ENCODE measurements at regions not wholly inside any gene's neighbourhood (a gene's known extent, or its start where the extent isn't known, plus 50 kb on each side); places are given as distances from the start of the nearest gene placed in this dataset.

- Histone ChIP-seq H3K36me3 (ENCODE audit: insufficient read depth, low read length) (no peaks in the 10 kb centered on the region), H3K27me3 (ENCODE audit: control insufficient read depth in 1 of 2, insufficient read depth in 2 of 2, low read length in 2 of 2) (no peaks in the 10 kb centered on the region), H3K9me3 (ENCODE audit: low read length) (no peaks in the 10 kb centered on the region), H3K4me3 (ENCODE audit: low read depth in 1 of 2, low read length in 2 of 2) (no peak overlapping the region), H3K4me1 (ENCODE audit: insufficient read depth, low read length) (no peaks in the 10 kb centered on the region), H3K27ac (ENCODE audit: low read depth, low read length) (no peak overlapping the region), H3K9ac (ENCODE audit: low read length) (no peak overlapping the region)
Observed at GRCh38 chr13:87035526-87035925, 635.6 kb upstream of the SLITRK5 start.

GRCh38 chr13:87042946-87043345 is 628.2 kb upstream of the SLITRK5 start:
- H3K27ac ChIP-seq (ENCODE audit: low read depth, low read length): no peak overlapping the region
- H3K27me3 ChIP-seq (ENCODE audit: control insufficient read depth in 1 of 2, insufficient read depth in 2 of 2, low read length in 2 of 2): no peaks in the 10 kb centered on the region

GRCh38 chr13:87052731-87053130 is 618.4 kb upstream of the SLITRK5 start:
- Histone ChIP-seq H3K27me3 (ENCODE audit: control insufficient read depth in 1 of 2, insufficient read depth in 2 of 2, low read length in 2 of 2) (no peaks in the 10 kb centered on the region), H3K9me3 (ENCODE audit: low read length) (no peaks in the 10 kb centered on the region), H3K27ac (ENCODE audit: low read depth, low read length) (no peak overlapping the region), H3K4me3 (ENCODE audit: low read depth in 1 of 2, low read length in 2 of 2) (no peak overlapping the region), H3K9ac (ENCODE audit: low read length) (no peak overlapping the region), H3K36me3 (ENCODE audit: insufficient read depth, low read length) (no peaks in the 10 kb centered on the region), H3K4me1 (ENCODE audit: insufficient read depth, low read length) (no peaks in the 10 kb centered on the region)

More at GRCh38 chr13:87042946-87043345, 628.2 kb upstream of the SLITRK5 start:
- H3K4me1 ChIP-seq (ENCODE audit: insufficient read depth, low read length): no peaks in the 10 kb centered on the region
- no peak overlapping the region for H3K9ac ChIP-seq (ENCODE audit: low read length)
- H3K9me3 ChIP-seq (ENCODE audit: low read length): no peaks in the 10 kb centered on the region
- H3K36me3 ChIP-seq (ENCODE audit: insufficient read depth, low read length): no peaks in the 10 kb centered on the region
- no peak overlapping the region for H3K4me3 ChIP-seq (ENCODE audit: low read depth in 1 of 2, low read length in 2 of 2)

- H3K27ac ChIP-seq (ENCODE audit: low read depth, low read length): no peak overlapping the region
- no peaks in the 10 kb centered on the region for H3K9me3 ChIP-seq (ENCODE audit: low read length)
- H3K4me3 ChIP-seq (ENCODE audit: low read depth in 1 of 2, low read length in 2 of 2): no peak overlapping the region
- H3K36me3 ChIP-seq (ENCODE audit: insufficient read depth, low read length): no peaks in the 10 kb centered on the region
- H3K27me3 ChIP-seq (ENCODE audit: control insufficient read depth in 1 of 2, insufficient read depth in 2 of 2, low read length in 2 of 2): no peaks in the 10 kb centered on the region
- H3K9ac ChIP-seq (ENCODE audit: low read length): no peak overlapping the region
- no peaks in the 10 kb centered on the region for H3K4me1 ChIP-seq (ENCODE audit: insufficient read depth, low read length)
Observed at GRCh38 chr13:87057807-87058520, 613.2 kb upstream of the SLITRK5 start.

- H3K27me3 ChIP-seq (ENCODE audit: control insufficient read depth in 1 of 2, insufficient read depth in 2 of 2, low read length in 2 of 2): no peaks in the 10 kb centered on the region
- H3K27ac ChIP-seq (ENCODE audit: low read depth, low read length): no peak overlapping the region
- H3K9ac ChIP-seq (ENCODE audit: low read length): no peak overlapping the region
- H3K4me1 ChIP-seq (ENCODE audit: insufficient read depth, low read length): no peaks in the 10 kb centered on the region
- H3K4me3 ChIP-seq (ENCODE audit: low read depth in 1 of 2, low read length in 2 of 2): no peak overlapping the region
- no peaks in the 10 kb centered on the region for H3K9me3 ChIP-seq (ENCODE audit: low read length)
- no peaks in the 10 kb centered on the region for H3K36me3 ChIP-seq (ENCODE audit: insufficient read depth, low read length)
Observed at GRCh38 chr13:87058786-87059329, 612.3 kb upstream of the SLITRK5 start.

GRCh38 chr13:87078947-87079795 is 592.0 kb upstream of the SLITRK5 start:
- Histone ChIP-seq H3K36me3 (ENCODE audit: insufficient read depth, low read length) (no peaks in the 10 kb centered on the region), H3K27ac (ENCODE audit: low read depth, low read length) (no peak overlapping the region), H3K4me1 (ENCODE audit: insufficient read depth, low read length) (no peaks in the 10 kb centered on the region), H3K9ac (ENCODE audit: low read length) (no peak overlapping the region), H3K27me3 (ENCODE audit: control insufficient read depth in 1 of 2, insufficient read depth in 2 of 2, low read length in 2 of 2) (no peaks in the 10 kb centered on the region), H3K9me3 (ENCODE audit: low read length) (no peaks in the 10 kb centered on the region), H3K4me3 (ENCODE audit: low read depth in 1 of 2, low read length in 2 of 2) (no peak overlapping the region)

GRCh38 chr13:87080100-87080779 is 590.9 kb upstream of the SLITRK5 start:
- H3K27ac ChIP-seq (ENCODE audit: low read depth, low read length): no peak overlapping the region
- no peaks in the 10 kb centered on the region for H3K4me1 ChIP-seq (ENCODE audit: insufficient read depth, low read length)
- no peak overlapping the region for H3K4me3 ChIP-seq (ENCODE audit: low read depth in 1 of 2, low read length in 2 of 2)
- no peaks in the 10 kb centered on the region for H3K9me3 ChIP-seq (ENCODE audit: low read length)
- no peaks in the 10 kb centered on the region for H3K27me3 ChIP-seq (ENCODE audit: control insufficient read depth in 1 of 2, insufficient read depth in 2 of 2, low read length in 2 of 2)
- H3K9ac ChIP-seq (ENCODE audit: low read length): no peak overlapping the region
- H3K36me3 ChIP-seq (ENCODE audit: insufficient read depth, low read length): no peaks in the 10 kb centered on the region

- H3K27ac ChIP-seq (ENCODE audit: low read depth, low read length): no peak overlapping the region
- no peaks in the 10 kb centered on the region for H3K9me3 ChIP-seq (ENCODE audit: low read length)
- no peaks in the 10 kb centered on the region for H3K36me3 ChIP-seq (ENCODE audit: insufficient read depth, low read length)
- H3K9ac ChIP-seq (ENCODE audit: low read length): no peak overlapping the region
- H3K27me3 ChIP-seq (ENCODE audit: control insufficient read depth in 1 of 2, insufficient read depth in 2 of 2, low read length in 2 of 2): no peaks in the 10 kb centered on the region
- H3K4me3 ChIP-seq (ENCODE audit: low read depth in 1 of 2, low read length in 2 of 2): no peak overlapping the region
- H3K4me1 ChIP-seq (ENCODE audit: insufficient read depth, low read length): no peaks in the 10 kb centered on the region
Observed at GRCh38 chr13:87084192-87084591, 587.0 kb upstream of the SLITRK5 start.

GRCh38 chr13:87087741-87088140 is 583.4 kb upstream of the SLITRK5 start:
- Histone ChIP-seq H3K36me3 (ENCODE audit: insufficient read depth, low read length) (no peaks in the 10 kb centered on the region), H3K9me3 (ENCODE audit: low read length) (no peaks in the 10 kb centered on the region), H3K9ac (ENCODE audit: low read length) (no peak overlapping the region), H3K27ac (ENCODE audit: low read depth, low read length) (no peak overlapping the region), H3K27me3 (ENCODE audit: control insufficient read depth in 1 of 2, insufficient read depth in 2 of 2, low read length in 2 of 2) (no peaks in the 10 kb centered on the region), H3K4me3 (ENCODE audit: low read depth in 1 of 2, low read length in 2 of 2) (no peak overlapping the region), H3K4me1 (ENCODE audit: insufficient read depth, low read length) (no peaks in the 10 kb centered on the region)

- Histone ChIP-seq H3K4me1 (ENCODE audit: insufficient read depth, low read length) (no peaks in the 10 kb centered on the region), H3K27ac (ENCODE audit: low read depth, low read length) (no peak overlapping the region), H3K9me3 (ENCODE audit: low read length) (no peaks in the 10 kb centered on the region), H3K4me3 (ENCODE audit: low read depth in 1 of 2, low read length in 2 of 2) (no peak overlapping the region), H3K36me3 (ENCODE audit: insufficient read depth, low read length) (no peaks in the 10 kb centered on the region), H3K27me3 (ENCODE audit: control insufficient read depth in 1 of 2, insufficient read depth in 2 of 2, low read length in 2 of 2) (no peaks in the 10 kb centered on the region), H3K9ac (ENCODE audit: low read length) (no peak overlapping the region)
Observed at GRCh38 chr13:87089391-87089790, 581.8 kb upstream of the SLITRK5 start.

GRCh38 chr13:87093399-87093798 is 577.8 kb upstream of the SLITRK5 start:
- Histone ChIP-seq H3K9me3 (ENCODE audit: low read length) (no peaks in the 10 kb centered on the region), H3K27ac (ENCODE audit: low read depth, low read length) (no peak overlapping the region), H3K4me3 (ENCODE audit: low read depth in 1 of 2, low read length in 2 of 2) (no peak overlapping the region), H3K4me1 (ENCODE audit: insufficient read depth, low read length) (no peaks in the 10 kb centered on the region), H3K36me3 (ENCODE audit: insufficient read depth, low read length) (no peaks in the 10 kb centered on the region), H3K27me3 (ENCODE audit: control insufficient read depth in 1 of 2, insufficient read depth in 2 of 2, low read length in 2 of 2) (no peaks in the 10 kb centered on the region), H3K9ac (ENCODE audit: low read length) (no peak overlapping the region)

Measured in muscle layer of colon (tissue), 2 donors.